HepG2 (cell line): ENCODE measurements at regions not wholly inside any gene's neighbourhood (a gene's known extent, or its start where the extent isn't known, plus 50 kb on each side); places are given as distances from the start of the nearest gene placed in this dataset.

Experiments
- ATAC-seq: fragments of 200-7000 bp; cut with Tn5 transposase; 3 replicates; pipeline ENCODE4 v1.9.1; 2020; ENCODE audit warnings: mild to moderate bottlenecking, moderate library complexity
- BruUV-seq: library from RNA; stranded (reverse); fragments of 400-500 nt; replicated peaks from 2 replicates; lab custom pipeline; 2021; lab: Mats Ljungman, UMichigan
- CTCF ChIA-PET: fragments of 300-600 bp; formaldehyde crosslinking; extraction: SDS; loops from one replicate; lab custom pipeline; 2021; ENCODE audit warnings: low total read pairs, inconsistent platforms, low intra/inter-chr PET ratio; lab: Yijun Ruan, JAX
- POLR2A ChIA-PET: fragments of 350-600 bp; sonication (Branson Sonifier 250); formaldehyde crosslinking; loops from one replicate; lab custom pipeline; 2020; ENCODE audit warnings: antibody characterized with exemption, inconsistent platforms; lab: Yijun Ruan, JAX
- DNase-seq: peaks from one replicate; pipeline ENCODE4 v3.0.0-alpha.2; 2015; ENCODE audit warnings: low spot score
- FAIRE-seq: peaks from 3 replicates; lab custom pipeline; 2011; peaks lifted over from hg19 to GRCh38; lab: Jason Lieb, UNC
- H2AFZ ChIP-seq: one replicate; pipeline ENCODE4 v1.6.1; 2011; ENCODE audit warnings: low read length, inconsistent platforms
- H3K27ac ChIP-seq: fragments of 300-600 bp; 3 replicates; pipeline ENCODE4 v1.8.0; 2011; ENCODE audit warnings: mixed run types, mild to moderate bottlenecking, mixed read lengths, low read length, inconsistent platforms; ENCODE audit not compliant: insufficient read depth; ENCODE audit errors: extremely low read length
- H3K27me3 ChIP-seq, 2 experiments: fragments of 200-600 bp in 1 of 2; 2 replicates in 1 of 2; 3 replicates in 1 of 2; pipeline versions ENCODE4 v1.6.0 to v1.8.0; 2011; ENCODE audit warnings: low read length in 2 of 2, mild to moderate bottlenecking in 2 of 2, moderate library complexity in 2 of 2, inconsistent platforms in 1 of 2; ENCODE audit not compliant: insufficient read depth in 2 of 2, control insufficient read depth in 1 of 2
- H3K36me3 ChIP-seq, 2 experiments: fragments of 200-600 bp in 1 of 2; replicated peaks in 1 of 2; 2 replicates in 1 of 2; 3 replicates in 1 of 2; pipeline versions ENCODE4 v1.5.1 to v1.8.0; 2011; ENCODE audit warnings: low read length in 2 of 2, inconsistent platforms in 1 of 2; ENCODE audit not compliant: insufficient read depth in 2 of 2, control insufficient read depth in 1 of 2
- H3K4me1 ChIP-seq: 2 replicates; pipeline ENCODE4 v1.5.1; 2012; ENCODE audit warnings: low read length, inconsistent platforms; ENCODE audit not compliant: insufficient read depth
- H3K4me2 ChIP-seq: 2 replicates; pipeline ENCODE4 v1.6.0; 2011; ENCODE audit warnings: low read depth, low read length, inconsistent platforms
- H3K4me3 ChIP-seq, 3 experiments: fragments of 200-600 bp in 1 of 3; sonication (generic), shearing (Covaris generic) in 1 of 3; replicated peaks in 1 of 3; 2 replicates each; pipeline ENCODE4 v1.5.1; 2011 to 2016; ENCODE audit warnings: low read length in 3 of 3, inconsistent platforms in 2 of 3, low read depth in 2 of 3, mild to moderate bottlenecking in 2 of 3, control low read depth in 1 of 3, mixed read lengths in 1 of 3; ENCODE audit not compliant: insufficient read depth in 1 of 3
- H3K79me2 ChIP-seq: one replicate; pipeline ENCODE4 v1.6.1; 2011; ENCODE audit warnings: low read length, inconsistent platforms; ENCODE audit not compliant: insufficient read depth
- H3K9ac ChIP-seq: 2 replicates; pipeline ENCODE4 v1.6.0; 2011; ENCODE audit warnings: mild to moderate bottlenecking, low read depth, low read length, inconsistent platforms; ENCODE audit not compliant: insufficient read depth
- H3K9me3 ChIP-seq: 2 replicates; pipeline ENCODE4 v1.5.1; 2012; ENCODE audit warnings: mild to moderate bottlenecking, low read length
- H4K20me1 ChIP-seq: 2 replicates; pipeline ENCODE4 v1.6.0; 2011; ENCODE audit warnings: inconsistent platforms, mild to moderate bottlenecking, low read length, moderate library complexity; ENCODE audit not compliant: insufficient read depth
- CBX5 ChIP-seq: sonication (generic); formaldehyde crosslinking; IDR thresholded peaks from 2 replicates; pipeline ENCODE4 v1.4.0; 2020; ENCODE audit warnings: missing genetic modification reagents, borderline replicate concordance
- CHD4 ChIP-seq: fragments of 200-600 bp; sonication (generic); IDR thresholded peaks from 2 replicates; pipeline ENCODE4 v1.7.0; 2017; ENCODE audit warnings: mild to moderate bottlenecking, low read length, borderline replicate concordance
- CREB1 ChIP-seq, 2 experiments: fragments of 450-650 bp in 1 of 2; IDR thresholded peaks; 2 replicates each; pipeline ENCODE4 v1.6.1; 2016 to 2017; ENCODE audit warnings: control low read depth in 1 of 2, mild to moderate bottlenecking in 1 of 2, missing compliant biosample characterization in 1 of 2, missing genetic modification characterization in 1 of 2
- FOXP1 ChIP-seq, 2 experiments: fragments of 450-650 bp in 1 of 2; IDR thresholded peaks; 2 replicates each; pipeline ENCODE4 v1.6.1; 2017 to 2018; ENCODE audit warnings: antibody characterized with exemption in 1 of 2
- GABPB1 ChIP-seq: IDR thresholded peaks from 2 replicates; pipeline ENCODE4 v1.6.1; 2016; ENCODE audit warnings: mild to moderate bottlenecking, missing genetic modification reagents, moderate library complexity, missing compliant biosample characterization
- SKI ChIP-seq: fragments of 450-650 bp; IDR thresholded peaks from one replicate; pipeline ENCODE4 v1.6.1; 2018; ENCODE audit warnings: mild to moderate bottlenecking; ENCODE audit not compliant: partially characterized antibody
- SNAI1 ChIP-seq: sonication (generic); formaldehyde crosslinking; IDR thresholded peaks from 2 replicates; pipeline ENCODE4 v1.5.0; 2020; ENCODE audit warnings: mild to moderate bottlenecking, missing genetic modification reagents, borderline replicate concordance
- SRSF4 ChIP-seq: fragments of 200-400 bp; formaldehyde crosslinking; IDR thresholded peaks from one replicate; pipeline ENCODE4 v1.6.1; 2018; ENCODE audit warnings: mild to moderate bottlenecking, low read depth, low read length, moderate library complexity; ENCODE audit not compliant: poor library complexity, severe bottlenecking
- ZBTB42 ChIP-seq: sonication (generic); formaldehyde crosslinking; IDR thresholded peaks from 2 replicates; pipeline ENCODE4 v1.5.0; 2020; ENCODE audit warnings: mild to moderate bottlenecking, missing genetic modification reagents
- ZNF18 ChIP-seq: sonication (generic); formaldehyde crosslinking; IDR thresholded peaks from 2 replicates; pipeline ENCODE4 v1.8.0; 2022; ENCODE audit warnings: mild to moderate bottlenecking, missing genetic modification reagents; ENCODE audit not compliant: insufficient replicate concordance
- ZNF460 ChIP-seq: sonication (generic); formaldehyde crosslinking; IDR thresholded peaks from 2 replicates; pipeline ENCODE4 v1.5.1; 2020; ENCODE audit warnings: missing genetic modification reagents, mild to moderate bottlenecking, borderline replicate concordance
- ZNF598 ChIP-seq: sonication (generic); formaldehyde crosslinking; IDR thresholded peaks from 2 replicates; pipeline ENCODE4 v1.5.1; 2020; ENCODE audit warnings: mild to moderate bottlenecking, missing genetic modification reagents, borderline replicate concordance
- WGBS: methylation state at CpG from one replicate; pipeline ENCODE4 v1.1.6; 2017; ENCODE audit warnings: low lambda C conversion rate; 5-methylcytosine and 5-hydroxymethylcytosine counted together
- in situ Hi-C: cut with HindIII; loops from 2 replicates; pipeline ENCODE4 v1.10.0; 2017; ENCODE audit warnings: low pct_unique_long_range_greater_than_20kb; ENCODE audit not compliant: extremely low pct_ligation_motif_present
- intact Hi-C: fragments of 100-400 bp; cut with micrococcal nuclease; formaldehyde crosslinking; loops from one replicate; pipeline ENCODE4 v1.10.0; 2022; ENCODE audit not compliant: unreplicated experiment
- TF ChIP-seq, protein P1 (sequence below): sonication (generic); formaldehyde crosslinking; IDR thresholded peaks from 2 replicates; pipeline ENCODE4 v1.5.1; 2020; ENCODE audit warnings: mild to moderate bottlenecking, missing genetic modification reagents, borderline replicate concordance
- TF ChIP-seq, protein P2 (sequence below): IDR thresholded peaks from 2 replicates; pipeline ENCODE4 v1.6.1; 2016; ENCODE audit warnings: mild to moderate bottlenecking, missing biosample characterization, missing genetic modification reagents
- TF ChIP-seq, protein P3 (sequence below): sonication (generic); formaldehyde crosslinking; IDR thresholded peaks from 2 replicates; pipeline ENCODE4 v1.4.0; 2020; ENCODE audit warnings: low read depth, mild to moderate bottlenecking, missing genetic modification reagents
- TF ChIP-seq, protein P4 (sequence below): IDR thresholded peaks from 2 replicates; pipeline ENCODE4 v1.6.1; 2016; ENCODE audit warnings: mild to moderate bottlenecking

GRCh38 chr21:39020751-39021477 is 162.3 kb downstream of the PSMG1 start:
- H3K4me1 ChIP-seq, result peaks cover 60% of the 10 kb centered on the region
- peak overlapping the region; percentile 56 for H3K27ac ChIP-seq
- H3K27me3 ChIP-seq, result no peaks in the 10 kb centered on the region
- H2AFZ ChIP-seq, result no peak overlapping the region
- POLR2A ChIA-PET, result interaction anchor here (0.6 to 1.6 kb wide), 4 partner anchors 9 to 208 kb away, joined by 3 to 7 read pairs (median 4); no protein-coding TSS in a partner anchor
- CTCF ChIA-PET, result no interaction called here
- 2% methylated on average over 8 of the region's 17 CpGs for WGBS
- H3K4me3 ChIP-seq, result peak overlapping the region in 1 of 3 experiments; percentile 52; a peak in 1 of 6 replicates
- DNase-seq (peak; percentile 64), ATAC-seq (peak; percentile 88), FAIRE-seq (no peak)
- peak overlapping the region; percentile 32 for H3K9ac ChIP-seq
- intact Hi-C loops (loop anchor here (2.0 kb wide), 1 partner anchor 54 kb away; no protein-coding TSS in a partner anchor), in situ Hi-C loops (no loop called here)
- H4K20me1 ChIP-seq, result no peaks in the 10 kb centered on the region
- peak overlapping the region; percentile 70 for H3K4me2 ChIP-seq
- H3K79me2 ChIP-seq, result no peaks in the 10 kb centered on the region
- H3K9me3 ChIP-seq, result no peaks in the 10 kb centered on the region
- BruUV-seq, result no TSS peak
- no peaks in the 10 kb centered on the region for H3K36me3 ChIP-seq
- 0 out of 2 replicates have a peak, but pooled peaks have one; percentile 26 for TF ChIP-seq SNAI1
- TF ChIP-seq ZNF18 (CRISPR knock-in tag), result no peak
- no peak for TF ChIP-seq SRSF4
- TF ChIP-seq ZNF460 (CRISPR knock-in tag), result no peak
- TF ChIP-seq ZNF598, result 0 out of 2 replicates have a peak, but pooled peaks have one; percentile 49
- TF ChIP-seq CBX5 (CRISPR knock-in tag), result no peak
- no peak for TF ChIP-seq ZBTB42 (CRISPR knock-in tag)
- TF ChIP-seq, protein P1, sequence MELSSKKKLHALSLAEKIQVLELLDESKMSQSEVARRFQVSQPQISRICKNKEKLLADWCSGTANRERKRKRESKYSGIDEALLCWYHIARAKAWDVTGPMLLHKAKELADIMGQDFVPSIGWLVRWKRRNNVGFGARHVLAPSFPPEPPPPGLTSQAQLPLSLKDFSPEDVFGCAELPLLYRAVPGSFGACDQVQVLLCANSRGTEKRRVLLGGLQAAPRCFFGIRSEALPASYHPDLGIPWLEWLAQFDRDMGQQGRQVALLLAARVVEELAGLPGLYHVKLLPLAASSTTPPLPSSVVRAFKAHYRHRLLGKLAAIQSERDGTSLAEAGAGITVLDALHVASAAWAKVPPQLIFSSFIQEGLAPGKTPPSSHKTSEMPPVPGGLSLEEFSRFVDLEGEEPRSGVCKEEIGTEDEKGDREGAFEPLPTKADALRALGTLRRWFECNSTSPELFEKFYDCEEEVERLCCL, result no peak
- no peak for TF ChIP-seq CREB1 (IDR thresholded peaks at IDR 0.05)
- no peak for TF ChIP-seq CREB1 (CRISPR knock-in tag; IDR thresholded peaks at IDR 0.05)
- TF ChIP-seq SKI, result peak; percentile 95
- TF ChIP-seq, protein P2, sequence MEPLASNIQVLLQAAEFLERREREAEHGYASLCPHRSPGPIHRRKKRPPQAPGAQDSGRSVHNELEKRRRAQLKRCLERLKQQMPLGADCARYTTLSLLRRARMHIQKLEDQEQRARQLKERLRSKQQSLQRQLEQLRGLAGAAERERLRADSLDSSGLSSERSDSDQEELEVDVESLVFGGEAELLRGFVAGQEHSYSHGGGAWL (CRISPR knock-in tag), result peak; percentile 27; the same call in 1 of the 2 replicates
- TF ChIP-seq CHD4, result no peak
- peak; percentile 47; the same call in 1 of the 2 replicates for TF ChIP-seq GABPB1 (CRISPR knock-in tag)
- TF ChIP-seq, protein P3, sequence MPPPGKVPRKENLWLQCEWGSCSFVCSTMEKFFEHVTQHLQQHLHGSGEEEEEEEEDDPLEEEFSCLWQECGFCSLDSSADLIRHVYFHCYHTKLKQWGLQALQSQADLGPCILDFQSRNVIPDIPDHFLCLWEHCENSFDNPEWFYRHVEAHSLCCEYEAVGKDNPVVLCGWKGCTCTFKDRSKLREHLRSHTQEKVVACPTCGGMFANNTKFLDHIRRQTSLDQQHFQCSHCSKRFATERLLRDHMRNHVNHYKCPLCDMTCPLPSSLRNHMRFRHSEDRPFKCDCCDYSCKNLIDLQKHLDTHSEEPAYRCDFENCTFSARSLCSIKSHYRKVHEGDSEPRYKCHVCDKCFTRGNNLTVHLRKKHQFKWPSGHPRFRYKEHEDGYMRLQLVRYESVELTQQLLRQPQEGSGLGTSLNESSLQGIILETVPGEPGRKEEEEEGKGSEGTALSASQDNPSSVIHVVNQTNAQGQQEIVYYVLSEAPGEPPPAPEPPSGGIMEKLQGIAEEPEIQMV, result no peak
- no peak for TF ChIP-seq FOXP1 (IDR thresholded peaks at IDR 0.05)
- TF ChIP-seq FOXP1 (CRISPR knock-in tag; IDR thresholded peaks at IDR 0.05), result no peak; the same call in 1 of the 2 replicates
- TF ChIP-seq, protein P4, sequence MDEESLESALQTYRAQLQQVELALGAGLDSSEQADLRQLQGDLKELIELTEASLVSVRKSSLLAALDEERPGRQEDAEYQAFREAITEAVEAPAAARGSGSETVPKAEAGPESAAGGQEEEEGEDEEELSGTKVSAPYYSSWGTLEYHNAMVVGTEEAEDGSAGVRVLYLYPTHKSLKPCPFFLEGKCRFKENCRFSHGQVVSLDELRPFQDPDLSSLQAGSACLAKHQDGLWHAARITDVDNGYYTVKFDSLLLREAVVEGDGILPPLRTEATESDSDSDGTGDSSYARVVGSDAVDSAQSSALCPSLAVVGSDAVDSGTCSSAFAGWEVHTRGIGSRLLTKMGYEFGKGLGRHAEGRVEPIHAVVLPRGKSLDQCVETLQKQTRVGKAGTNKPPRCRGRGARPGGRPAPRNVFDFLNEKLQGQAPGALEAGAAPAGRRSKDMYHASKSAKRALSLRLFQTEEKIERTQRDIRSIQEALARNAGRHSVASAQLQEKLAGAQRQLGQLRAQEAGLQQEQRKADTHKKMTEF (CRISPR knock-in tag), result peak; percentile 60
